ENCODE measurements at regions not wholly inside any gene's neighbourhood (a gene's known extent, or its start where the extent isn't known, plus 50 kb on each side); places are given as distances from the start of the nearest gene placed in this dataset.

- TF ChIP-seq POLR2A (IDR thresholded peaks at IDR 0.05; ENCODE audit: extremely low read depth, insufficient read length) (no peak), CTCF (IDR thresholded peaks at IDR 0.05; ENCODE audit: low read depth, low read length) (no peak)
These were observed 288.1 kb downstream of the SH3BGRL start for GRCh38 chrX:81489987-81490386.
